HepG2 (cell line): ENCODE measurements at regions not wholly inside any gene's neighbourhood (a gene's known extent, or its start where the extent isn't known, plus 50 kb on each side); places are given as distances from the start of the nearest gene placed in this dataset.

Experiments used
- ATAC-seq: fragments of 200-7000 bp; cut with Tn5 transposase; 3 replicates; pipeline ENCODE4 v1.9.1; 2020; ENCODE audit warnings: mild to moderate bottlenecking, moderate library complexity
- BruUV-seq: library from RNA; stranded (reverse); fragments of 400-500 nt; replicated peaks from 2 replicates; lab custom pipeline; 2021; lab: Mats Ljungman, UMichigan
- CTCF ChIA-PET: fragments of 300-600 bp; formaldehyde crosslinking; extraction: SDS; loops from one replicate; lab custom pipeline; 2021; ENCODE audit warnings: low total read pairs, inconsistent platforms, low intra/inter-chr PET ratio; lab: Yijun Ruan, JAX
- POLR2A ChIA-PET: fragments of 350-600 bp; sonication (Branson Sonifier 250); formaldehyde crosslinking; loops from one replicate; lab custom pipeline; 2020; ENCODE audit warnings: antibody characterized with exemption, inconsistent platforms; lab: Yijun Ruan, JAX
- DNase-seq: peaks from one replicate; pipeline ENCODE4 v3.0.0-alpha.2; 2015; ENCODE audit warnings: low spot score
- FAIRE-seq: peaks from 3 replicates; lab custom pipeline; 2011; peaks lifted over from hg19 to GRCh38; lab: Jason Lieb, UNC
- H2AFZ ChIP-seq: one replicate; pipeline ENCODE4 v1.6.1; 2011; ENCODE audit warnings: low read length, inconsistent platforms
- H3K27ac ChIP-seq: fragments of 300-600 bp; 3 replicates; pipeline ENCODE4 v1.8.0; 2011; ENCODE audit warnings: mixed run types, mild to moderate bottlenecking, mixed read lengths, low read length, inconsistent platforms; ENCODE audit not compliant: insufficient read depth; ENCODE audit errors: extremely low read length
- H3K27me3 ChIP-seq, 2 experiments: fragments of 200-600 bp in 1 of 2; 2 replicates in 1 of 2; 3 replicates in 1 of 2; pipeline versions ENCODE4 v1.6.0 to v1.8.0; 2011; ENCODE audit warnings: low read length in 2 of 2, mild to moderate bottlenecking in 2 of 2, moderate library complexity in 2 of 2, inconsistent platforms in 1 of 2; ENCODE audit not compliant: insufficient read depth in 2 of 2, control insufficient read depth in 1 of 2
- H3K36me3 ChIP-seq, 2 experiments: fragments of 200-600 bp in 1 of 2; replicated peaks in 1 of 2; 2 replicates in 1 of 2; 3 replicates in 1 of 2; pipeline versions ENCODE4 v1.5.1 to v1.8.0; 2011; ENCODE audit warnings: low read length in 2 of 2, inconsistent platforms in 1 of 2; ENCODE audit not compliant: insufficient read depth in 2 of 2, control insufficient read depth in 1 of 2
- H3K4me1 ChIP-seq: 2 replicates; pipeline ENCODE4 v1.5.1; 2012; ENCODE audit warnings: low read length, inconsistent platforms; ENCODE audit not compliant: insufficient read depth
- H3K4me2 ChIP-seq: 2 replicates; pipeline ENCODE4 v1.6.0; 2011; ENCODE audit warnings: low read depth, low read length, inconsistent platforms
- H3K4me3 ChIP-seq, 3 experiments: fragments of 200-600 bp in 1 of 3; sonication (generic), shearing (Covaris generic) in 1 of 3; replicated peaks in 1 of 3; 2 replicates each; pipeline ENCODE4 v1.5.1; 2011 to 2016; ENCODE audit warnings: low read length in 3 of 3, inconsistent platforms in 2 of 3, low read depth in 2 of 3, mild to moderate bottlenecking in 2 of 3, control low read depth in 1 of 3, mixed read lengths in 1 of 3; ENCODE audit not compliant: insufficient read depth in 1 of 3
- H3K79me2 ChIP-seq: one replicate; pipeline ENCODE4 v1.6.1; 2011; ENCODE audit warnings: low read length, inconsistent platforms; ENCODE audit not compliant: insufficient read depth
- H3K9ac ChIP-seq: 2 replicates; pipeline ENCODE4 v1.6.0; 2011; ENCODE audit warnings: mild to moderate bottlenecking, low read depth, low read length, inconsistent platforms; ENCODE audit not compliant: insufficient read depth
- H3K9me3 ChIP-seq: 2 replicates; pipeline ENCODE4 v1.5.1; 2012; ENCODE audit warnings: mild to moderate bottlenecking, low read length
- H4K20me1 ChIP-seq: 2 replicates; pipeline ENCODE4 v1.6.0; 2011; ENCODE audit warnings: inconsistent platforms, mild to moderate bottlenecking, low read length, moderate library complexity; ENCODE audit not compliant: insufficient read depth
- CTCF ChIP-seq: sonication (generic); formaldehyde crosslinking; IDR thresholded peaks from 2 replicates; pipeline ENCODE4 v1.5.0; 2020; ENCODE audit warnings: mild to moderate bottlenecking, missing genetic modification reagents, moderate library complexity
- FOXO4 ChIP-seq: sonication (generic); formaldehyde crosslinking; conservative IDR thresholded peaks from 2 replicates; pipeline ENCODE4 v1.8.1; 2023; ENCODE audit warnings: missing genetic modification reagents
- KDM4B ChIP-seq: sonication (generic); formaldehyde crosslinking; IDR thresholded peaks from 2 replicates; pipeline ENCODE4 v1.4.0; 2020; ENCODE audit warnings: missing genetic modification reagents
- NFYC ChIP-seq: IDR thresholded peaks from 2 replicates; pipeline ENCODE4 v1.6.1; 2016; ENCODE audit warnings: missing genetic modification reagents, missing compliant biosample characterization
- SCMH1 ChIP-seq: sonication (generic); formaldehyde crosslinking; IDR thresholded peaks from 2 replicates; pipeline ENCODE4 v1.9.0; 2021; ENCODE audit warnings: missing genetic modification reagents, mild to moderate bottlenecking, borderline replicate concordance
- SMC3 ChIP-seq: IDR thresholded peaks from 2 replicates; pipeline ENCODE4 v1.6.1; 2011; ENCODE audit warnings: low read length, improper control_type of control experiment
- SRF ChIP-seq: IDR thresholded peaks from 2 replicates; pipeline ENCODE4 v1.6.1; 2011; ENCODE audit warnings: mild to moderate bottlenecking, low read depth, low read length, moderate library complexity
- STAG1 ChIP-seq: sonication (generic); formaldehyde crosslinking; IDR thresholded peaks from 2 replicates; pipeline ENCODE4 v1.4.0; 2020; ENCODE audit warnings: missing genetic modification reagents
- SUZ12 ChIP-seq: fragments of 150-350 bp; IDR thresholded peaks from 2 replicates; pipeline ENCODE4 v1.6.1; 2014; ENCODE audit warnings: low read depth, low read length
- TGIF2 ChIP-seq: IDR thresholded peaks from 2 replicates; pipeline ENCODE4 v1.6.1; 2016; ENCODE audit warnings: control low read depth, missing compliant biosample characterization
- TMF1 ChIP-seq: sonication (generic); formaldehyde crosslinking; IDR thresholded peaks from 2 replicates; pipeline ENCODE4 v1.8.1; 2022; ENCODE audit warnings: low read depth, missing genetic modification reagents
- WIZ ChIP-seq: sonication (generic); formaldehyde crosslinking; IDR thresholded peaks from 2 replicates; pipeline ENCODE4 v1.5.1; 2020; ENCODE audit warnings: mild to moderate bottlenecking, missing genetic modification reagents
- ZNF12 ChIP-seq: sonication (generic); formaldehyde crosslinking; IDR thresholded peaks from 2 replicates; pipeline ENCODE4 v1.5.0; 2020; ENCODE audit warnings: missing genetic modification reagents
- ZNF646 ChIP-seq: sonication (generic); formaldehyde crosslinking; IDR thresholded peaks from 2 replicates; pipeline ENCODE4 v1.9.0; 2021; ENCODE audit warnings: mild to moderate bottlenecking, missing genetic modification reagents
- WGBS: methylation state at CpG from one replicate; pipeline ENCODE4 v1.1.6; 2017; ENCODE audit warnings: low lambda C conversion rate; 5-methylcytosine and 5-hydroxymethylcytosine counted together
- in situ Hi-C: cut with HindIII; loops from 2 replicates; pipeline ENCODE4 v1.10.0; 2017; ENCODE audit warnings: low pct_unique_long_range_greater_than_20kb; ENCODE audit not compliant: extremely low pct_ligation_motif_present
- intact Hi-C: fragments of 100-400 bp; cut with micrococcal nuclease; formaldehyde crosslinking; loops from one replicate; pipeline ENCODE4 v1.10.0; 2022; ENCODE audit not compliant: unreplicated experiment

- H3K27ac ChIP-seq: no peak overlapping the region
- H3K9ac ChIP-seq: no peak overlapping the region
- CTCF ChIA-PET: interaction anchor here (2.6 kb wide), 1 partner anchor 437 kb away, joined by 18 read pairs; no protein-coding TSS in a partner anchor
- ATAC-seq (peak; percentile 77), DNase-seq (peak; percentile 49), FAIRE-seq (peak; percentile 91)
- in situ Hi-C loops (loop anchor here (25.0 kb wide), 1 partner anchor 449 kb away; no protein-coding TSS in a partner anchor), intact Hi-C loops (loop anchor here (1.0 to 10.0 kb wide), 2 partner anchors 342 to 437 kb away; no protein-coding TSS in a partner anchor)
- no peaks in the 10 kb centered on the region for H3K4me1 ChIP-seq
- peaks cover 0 to 8% of the 10 kb centered on the region in 2 experiments; a peak in 2 of 5 replicates for H3K27me3 ChIP-seq
- WGBS: 17% methylated on average over 7 of the region's 7 CpGs
- no peak overlapping the region for H3K4me2 ChIP-seq
- H3K9me3 ChIP-seq: no peaks in the 10 kb centered on the region
- H2AFZ ChIP-seq: no peak overlapping the region
- POLR2A ChIA-PET: no interaction called here
- no peak for TF ChIP-seq TGIF2 (CRISPR knock-in tag)
- 0 out of 2 replicates have a peak, but pooled peaks have one; percentile 24 for TF ChIP-seq ZNF12 (CRISPR knock-in tag)
- no peak for TF ChIP-seq ZNF646
- no peak for TF ChIP-seq SCMH1 (CRISPR knock-in tag)
- TF ChIP-seq WIZ (CRISPR knock-in tag): no peak
- TF ChIP-seq CTCF (CRISPR knock-in tag): peak; percentile 75
- TF ChIP-seq SRF: 0 out of 2 replicates have a peak, but pooled peaks have one; percentile 5
- no peak for TF ChIP-seq TMF1 (CRISPR knock-in tag)
- peak; percentile 53; the same call in 1 of the 2 replicates for TF ChIP-seq SMC3
- TF ChIP-seq KDM4B (CRISPR knock-in tag): no peak
- TF ChIP-seq NFYC: no peak
- TF ChIP-seq SUZ12: no peak
- TF ChIP-seq FOXO4 (CRISPR knock-in tag): no peak
- TF ChIP-seq STAG1 (CRISPR knock-in tag): peak; percentile 57
- H3K36me3 ChIP-seq: no peaks in the 10 kb centered on the region
- no peaks in the 10 kb centered on the region for H4K20me1 ChIP-seq
- BruUV-seq: no TSS peak
- no peaks in the 10 kb centered on the region for H3K79me2 ChIP-seq
- H3K4me3 ChIP-seq: no peak overlapping the region
Measured at GRCh38 chr6:129936329-129937165, 75.4 kb upstream of the TMEM244 start.
